Neural cell (in vitro differentiated cells): ENCODE measurements at regions not wholly inside any gene's neighbourhood (a gene's known extent, or its start where the extent isn't known, plus 50 kb on each side); places are given as distances from the start of the nearest gene placed in this dataset.

Experiments
- H2AFZ ChIP-seq: fragments of 200-600, 300-800 bp; sonication (generic), shearing (Covaris generic); 2 replicates; pipeline ENCODE4 v1.6.0; 2014; ENCODE audit warnings: low read depth, mild to moderate bottlenecking, antibody characterized with exemption, low read length, moderate library complexity
- H3F3A ChIP-seq: fragments of 200-600 bp; shearing (Covaris generic); 2 replicates; pipeline ENCODE4 v1.6.1; 2016; ENCODE audit warnings: mild to moderate bottlenecking, moderate library complexity, mixed read lengths, antibody characterized with exemption, low read length; ENCODE audit not compliant: insufficient read depth, poor library complexity, severe bottlenecking
- H3K27ac ChIP-seq: fragments of 200-600, 300-800 bp; sonication (generic), shearing (Covaris generic); 2 replicates; pipeline ENCODE4 v1.5.1; 2014; ENCODE audit warnings: mild to moderate bottlenecking, low read length, moderate library complexity
- H3K27me3 ChIP-seq: fragments of 300-800, 200-600 bp; sonication (generic), shearing (Covaris generic); 2 replicates; pipeline ENCODE4 v1.6.0; 2014; ENCODE audit warnings: mild to moderate bottlenecking, low read depth, low read length, moderate library complexity; ENCODE audit not compliant: insufficient read depth
- H3K36me3 ChIP-seq: fragments of 300-800, 200-600 bp; sonication (generic), shearing (Covaris generic); 2 replicates; pipeline ENCODE4 v1.5.1; 2014; ENCODE audit warnings: mild to moderate bottlenecking, antibody characterized with exemption, low read length, moderate library complexity; ENCODE audit not compliant: insufficient read depth
- H3K4me2 ChIP-seq: fragments of 300-800, 200-600 bp; sonication (generic), shearing (Covaris generic); 2 replicates; pipeline ENCODE4 v1.6.0; 2014; ENCODE audit warnings: mild to moderate bottlenecking, low read length
- H3K4me3 ChIP-seq: fragments of 300-800, 200-600 bp; sonication (generic), shearing (Covaris generic); 2 replicates; pipeline ENCODE4 v1.5.1; 2014; ENCODE audit warnings: mild to moderate bottlenecking, low read length, moderate library complexity
- H3K79me2 ChIP-seq: fragments of 200-600 bp; shearing (Covaris generic); replicated peaks from 2 replicates; pipeline ENCODE4 v1.6.0; 2014; ENCODE audit warnings: mild to moderate bottlenecking, low read length, moderate library complexity; ENCODE audit not compliant: insufficient read depth
- H3K9ac ChIP-seq: fragments of 300-800, 200-600 bp; sonication (generic), shearing (Covaris generic); 2 replicates; pipeline ENCODE4 v1.6.1; 2016; ENCODE audit warnings: mild to moderate bottlenecking, low read length, mixed read lengths
- H3K9me2 ChIP-seq: fragments of 200-600 bp; shearing (Covaris generic); 2 replicates; pipeline ENCODE4 v1.6.1; 2016; ENCODE audit warnings: mild to moderate bottlenecking, low read length, mixed read lengths; ENCODE audit not compliant: insufficient read depth
- H3K9me3 ChIP-seq: fragments of 200-600, 300-800 bp; sonication (generic), shearing (Covaris generic); 2 replicates; pipeline ENCODE4 v1.6.1; 2016; ENCODE audit warnings: mild to moderate bottlenecking, mixed run types, low read length, moderate library complexity, mixed read lengths
- H4K20me1 ChIP-seq: fragments of 200-600 bp; shearing (Covaris generic); 2 replicates; pipeline ENCODE4 v1.6.1; 2016; ENCODE audit warnings: mild to moderate bottlenecking, mixed run types; ENCODE audit not compliant: insufficient read depth
- CTCF ChIP-seq: fragments of 450-650 bp; IDR thresholded peaks from 2 replicates; pipeline ENCODE4 v1.5.1; 2014; ENCODE audit warnings: antibody characterized with exemption, mild to moderate bottlenecking, moderate library complexity; ENCODE audit not compliant: poor library complexity, severe bottlenecking
- EP300 ChIP-seq: fragments of 450-650 bp; conservative IDR thresholded peaks from 2 replicates; pipeline ENCODE4 v1.6.1; 2014; ENCODE audit warnings: antibody characterized with exemption, mild to moderate bottlenecking, moderate library complexity; ENCODE audit not compliant: poor library complexity, severe bottlenecking
- EZH2 ChIP-seq: fragments of 200-600, 300-800 bp; shearing (Covaris generic), sonication (generic); IDR thresholded peaks from 2 replicates; pipeline ENCODE4 v1.6.1; 2014; ENCODE audit warnings: antibody characterized with exemption, low read length, borderline replicate concordance, mild to moderate bottlenecking; ENCODE audit not compliant: insufficient read depth, poor library complexity, severe bottlenecking
- MXI1 ChIP-seq: fragments of 450-650 bp; conservative IDR thresholded peaks from 2 replicates; pipeline ENCODE4 v1.6.1; 2014; ENCODE audit warnings: antibody characterized with exemption, mild to moderate bottlenecking; ENCODE audit not compliant: poor library complexity, severe bottlenecking
- POLR2AphosphoS5 ChIP-seq: IDR thresholded peaks from 2 replicates; pipeline ENCODE4 v1.6.1; 2012
- RAD21 ChIP-seq: fragments of 450-650 bp; conservative IDR thresholded peaks from 2 replicates; pipeline ENCODE4 v1.6.1; 2014; ENCODE audit warnings: antibody characterized with exemption, mild to moderate bottlenecking, moderate library complexity
- REST ChIP-seq: IDR thresholded peaks from 2 replicates; pipeline ENCODE4 v1.6.1; 2012; ENCODE audit warnings: borderline replicate concordance
- SMC3 ChIP-seq: fragments of 450-650 bp; conservative IDR thresholded peaks from 2 replicates; pipeline ENCODE4 v1.6.1; 2014; ENCODE audit warnings: antibody characterized with exemption, mild to moderate bottlenecking, moderate library complexity; ENCODE audit not compliant: poor library complexity
- TAF1 ChIP-seq: IDR thresholded peaks from 2 replicates; pipeline ENCODE4 v1.6.1; 2012; ENCODE audit warnings: low read depth

GRCh38 chr15:31824024-31824423 is 206.3 kb upstream of the CHRNA7 start:
- no peak overlapping the region for H3K4me2 ChIP-seq
- H4K20me1 ChIP-seq: no peaks in the 10 kb centered on the region
- TF ChIP-seq TAF1 (no peak), POLR2AphosphoS5 (no peak), CTCF (no peak), SMC3 (no peak), MXI1 (no peak), RAD21 (no peak)
- H3K36me3 ChIP-seq: no peaks in the 10 kb centered on the region
- no peaks in the 10 kb centered on the region for H3K27me3 ChIP-seq
- H3K9ac ChIP-seq: no peak overlapping the region
- no peak overlapping the region for H3K4me3 ChIP-seq
- H3K9me2 ChIP-seq: no peaks in the 10 kb centered on the region
- no peaks in the 10 kb centered on the region for H3K79me2 ChIP-seq
- H3K27ac ChIP-seq: no peak overlapping the region
- H3F3A ChIP-seq: no peaks in the 10 kb centered on the region
- no peaks in the 10 kb centered on the region for H3K9me3 ChIP-seq
- no peak overlapping the region for H2AFZ ChIP-seq

GRCh38 chr15:31828594-31828993 is 201.7 kb upstream of the CHRNA7 start:
- Histone ChIP-seq H3K36me3 (no peaks in the 10 kb centered on the region), H3K79me2 (no peaks in the 10 kb centered on the region), H3K27me3 (no peaks in the 10 kb centered on the region), H3K9me3 (no peaks in the 10 kb centered on the region), H3K4me2 (no peak overlapping the region), H4K20me1 (no peaks in the 10 kb centered on the region), H3K9ac (no peak overlapping the region), H3K4me3 (no peak overlapping the region), H3F3A (no peaks in the 10 kb centered on the region), H2AFZ (no peak overlapping the region), H3K27ac (no peak overlapping the region), H3K9me2 (no peaks in the 10 kb centered on the region)
- no peak for TF ChIP-seq SMC3
- TF ChIP-seq REST: no peak
- no peak for TF ChIP-seq TAF1
- no peak for TF ChIP-seq EP300
- TF ChIP-seq RAD21: no peak
- TF ChIP-seq EZH2: no peak
- TF ChIP-seq CTCF: no peak
- no peak for TF ChIP-seq POLR2AphosphoS5
- TF ChIP-seq MXI1: no peak
